22Rv1 (cell line): ENCODE measurements at regions not wholly inside any gene's neighbourhood (a gene's known extent, or its start where the extent isn't known, plus 50 kb on each side); places are given as distances from the start of the nearest gene placed in this dataset.

Experiments used
- CTCF ChIP-seq: fragments of 450-650 bp; IDR thresholded peaks from 2 replicates; pipeline ENCODE4 v1.5.1; 2017; ENCODE audit warnings: mild to moderate bottlenecking
- ZFX ChIP-seq: fragments of 450-650 bp; IDR thresholded peaks from 2 replicates; pipeline ENCODE4 v1.6.1; 2017; ENCODE audit warnings: antibody characterized with exemption, borderline replicate concordance

- no peak for TF ChIP-seq CTCF
- TF ChIP-seq ZFX: no peak
Observed at GRCh38 chr11:109150581-109150980, 271.4 kb upstream of the C11orf87 start.
